TTC549 (cell line): ENCODE measurements at regions not wholly inside any gene's neighbourhood (a gene's known extent, or its start where the extent isn't known, plus 50 kb on each side); places are given as distances from the start of the nearest gene placed in this dataset.

Source experiments
- FAIRE-seq: peaks from 2 replicates; lab custom pipeline; 2012; peaks lifted over from hg19 to GRCh38; lab: Jason Lieb, UNC

GRCh38 chr1:243916160-243916559, 66.1 kb upstream of the AKT3 start:
- FAIRE-seq = no peak

GRCh38 chr1:243912347-243912746, 62.3 kb upstream of the AKT3 start:
- no peak for FAIRE-seq

GRCh38 chr1:243910607-243911006, 60.6 kb upstream of the AKT3 start:
- no peak for FAIRE-seq

GRCh38 chr1:243903895-243904294, 53.9 kb upstream of the AKT3 start:
- FAIRE-seq = no peak

- no peak for FAIRE-seq
These were observed 53.0 kb upstream of the AKT3 start for GRCh38 chr1:243903041-243903440.

GRCh38 chr1:243902100-243902499, 52.1 kb upstream of the AKT3 start:
- no peak for FAIRE-seq
